AG04449 (cell line): ENCODE measurements at regions not wholly inside any gene's neighbourhood (a gene's known extent, or its start where the extent isn't known, plus 50 kb on each side); places are given as distances from the start of the nearest gene placed in this dataset.

Source experiments
- CTCF ChIA-PET: fragments of 350-600 bp; formaldehyde crosslinking; extraction: SDS; loops from one replicate; lab custom pipeline; 2021; ENCODE audit warnings: antibody characterized with exemption; lab: Yijun Ruan, JAX
- POLR2A ChIA-PET: fragments of 400-600, 350-600 bp; formaldehyde crosslinking; extraction: SDS; loops from one replicate; lab custom pipeline; 2020; ENCODE audit warnings: antibody characterized with exemption, inconsistent platforms; lab: Yijun Ruan, JAX
- DNase-seq: peaks from one replicate; pipeline ENCODE4 v3.0.0-alpha.2; 2010; ENCODE audit warnings: low read depth, low spot score
- H3K4me3 ChIP-seq: 2 replicates; pipeline ENCODE4 v1.5.1; 2011; ENCODE audit warnings: low read depth, mild to moderate bottlenecking, control low read depth, low read length
- TF ChIP-seq, protein P1 (sequence below): IDR thresholded peaks from one replicate; pipeline ENCODE4 v1.5.1; 2011; ENCODE audit warnings: mild to moderate bottlenecking, moderate library complexity, low read length, control low read depth, inconsistent platforms; ENCODE audit not compliant: insufficient read depth; ENCODE audit errors: missing control alignments

GRCh38 chr6:140320081-140321080, 945.9 kb upstream of the CITED2 start:
- ChIA-PET POLR2A (no interaction called here), CTCF (interaction anchor here (1.0 kb wide), 1 partner anchor 9 kb away, joined by 4 read pairs; no protein-coding TSS in a partner anchor)
- no peak overlapping the region for H3K4me3 ChIP-seq
- no peak for DNase-seq
- TF ChIP-seq, protein P1, sequence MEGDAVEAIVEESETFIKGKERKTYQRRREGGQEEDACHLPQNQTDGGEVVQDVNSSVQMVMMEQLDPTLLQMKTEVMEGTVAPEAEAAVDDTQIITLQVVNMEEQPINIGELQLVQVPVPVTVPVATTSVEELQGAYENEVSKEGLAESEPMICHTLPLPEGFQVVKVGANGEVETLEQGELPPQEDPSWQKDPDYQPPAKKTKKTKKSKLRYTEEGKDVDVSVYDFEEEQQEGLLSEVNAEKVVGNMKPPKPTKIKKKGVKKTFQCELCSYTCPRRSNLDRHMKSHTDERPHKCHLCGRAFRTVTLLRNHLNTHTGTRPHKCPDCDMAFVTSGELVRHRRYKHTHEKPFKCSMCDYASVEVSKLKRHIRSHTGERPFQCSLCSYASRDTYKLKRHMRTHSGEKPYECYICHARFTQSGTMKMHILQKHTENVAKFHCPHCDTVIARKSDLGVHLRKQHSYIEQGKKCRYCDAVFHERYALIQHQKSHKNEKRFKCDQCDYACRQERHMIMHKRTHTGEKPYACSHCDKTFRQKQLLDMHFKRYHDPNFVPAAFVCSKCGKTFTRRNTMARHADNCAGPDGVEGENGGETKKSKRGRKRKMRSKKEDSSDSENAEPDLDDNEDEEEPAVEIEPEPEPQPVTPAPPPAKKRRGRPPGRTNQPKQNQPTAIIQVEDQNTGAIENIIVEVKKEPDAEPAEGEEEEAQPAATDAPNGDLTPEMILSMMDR = no peak

DNA sequence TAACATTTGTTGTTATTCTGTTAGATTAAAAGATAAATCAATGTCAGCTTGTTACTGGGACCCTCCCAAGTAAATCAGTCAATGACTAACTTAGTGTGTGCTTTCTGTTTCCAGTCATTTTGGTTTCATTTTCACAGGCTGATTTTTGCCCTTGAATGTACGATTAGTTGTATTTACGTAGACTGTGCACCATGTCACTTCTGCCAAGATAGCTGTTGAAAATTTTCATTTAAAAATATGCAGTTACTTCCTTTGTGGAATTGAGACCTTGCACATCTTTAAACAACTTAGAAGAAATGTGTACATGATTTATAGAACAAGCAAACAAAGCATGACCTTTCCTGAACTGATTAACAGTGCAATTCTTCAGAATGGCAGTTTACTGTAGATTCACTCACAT, 944.8 kb upstream of the CITED2 start:
- H3K4me3 ChIP-seq = no peak overlapping the region
- ChIA-PET CTCF (no interaction called here), POLR2A (no interaction called here)
- TF ChIP-seq, protein P1 = no peak
- DNase-seq = no peak

- ChIA-PET POLR2A (no interaction called here), CTCF (no interaction called here)
Observed at GRCh38 chr6:140318408-140318807, 944.0 kb upstream of the CITED2 start.

DNA sequence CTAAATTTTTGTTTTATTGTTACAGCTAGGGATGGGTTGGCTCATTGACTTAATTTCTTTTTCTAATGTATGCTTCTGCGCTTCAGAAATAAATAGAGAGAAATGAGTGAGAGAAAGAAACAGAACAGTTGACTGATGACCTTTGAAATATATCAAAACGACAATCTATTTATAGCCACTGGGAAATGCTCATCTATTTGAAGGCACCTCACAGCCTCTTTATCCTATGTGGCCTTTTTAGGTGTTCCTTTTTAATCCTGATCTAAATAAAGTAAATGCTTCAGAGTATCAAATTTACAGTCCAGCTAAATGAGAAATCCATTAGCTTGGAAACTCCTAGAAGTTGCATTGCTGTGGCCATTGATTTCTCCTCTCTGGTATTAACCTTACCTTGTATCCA, 943.5 kb upstream of the CITED2 start:
- DNase-seq = no peak
- no peak overlapping the region for H3K4me3 ChIP-seq
- ChIA-PET CTCF (no interaction called here), POLR2A (no interaction called here)
- TF ChIP-seq, protein P1 = no peak

More at GRCh38 chr6:140318408-140318807, 944.0 kb upstream of the CITED2 start:
- no peak overlapping the region for H3K4me3 ChIP-seq
- TF ChIP-seq, protein P1 = no peak
- DNase-seq = no peak

DNA sequence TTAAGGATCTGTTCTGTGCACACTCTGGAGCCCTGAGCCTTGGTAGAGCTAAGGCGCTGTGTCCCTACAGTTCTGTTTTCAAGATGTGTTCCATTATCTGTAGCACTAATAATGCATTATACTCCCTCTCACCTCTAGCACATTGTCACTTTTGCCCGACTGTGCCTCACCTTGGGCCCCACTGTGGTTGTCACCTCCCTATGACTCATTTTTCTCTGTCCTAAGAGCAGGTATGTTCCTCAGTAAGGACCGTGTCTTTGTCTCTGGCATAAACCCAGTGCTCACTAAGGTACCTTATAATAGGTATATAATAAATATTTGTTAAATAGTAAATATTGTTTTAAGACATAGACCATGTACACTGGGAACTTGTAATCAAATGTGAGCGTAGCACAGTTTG, 942.5 kb upstream of the CITED2 start:
- CTCF ChIA-PET = no interaction called here
- POLR2A ChIA-PET = no interaction called here
- TF ChIP-seq, protein P1 = no peak
- no peak overlapping the region for H3K4me3 ChIP-seq
- DNase-seq = no peak

DNA sequence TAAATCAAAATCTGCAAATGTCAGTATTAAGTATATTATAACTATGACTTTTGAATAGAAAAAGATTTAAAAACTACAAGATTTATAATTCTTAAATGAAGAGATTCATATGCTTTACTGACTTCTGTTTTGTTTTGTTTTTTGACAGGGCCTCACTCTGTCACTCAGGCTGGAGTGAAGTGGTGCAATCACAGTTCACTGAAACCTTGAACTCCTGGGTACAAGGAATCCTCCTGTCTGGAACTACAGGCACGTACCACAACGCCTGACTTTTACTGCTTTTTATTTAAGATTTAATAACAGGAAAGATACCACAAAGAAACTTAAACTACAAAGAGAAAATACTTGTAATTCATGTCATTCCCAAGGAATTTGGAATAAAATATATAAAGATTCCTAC, 940.2 kb upstream of the CITED2 start:
- ChIA-PET CTCF (no interaction called here), POLR2A (no interaction called here)
- no peak overlapping the region for H3K4me3 ChIP-seq
- DNase-seq = no peak
- TF ChIP-seq, protein P1 = no peak
